HUES64 (cell line): ENCODE measurements at regions not wholly inside any gene's neighbourhood (a gene's known extent, or its start where the extent isn't known, plus 50 kb on each side); places are given as distances from the start of the nearest gene placed in this dataset.
"Not testable (repeated sequence)": the region's sequence is repeated elsewhere in the genome, so short reads cannot be mapped to it uniquely, and the experiment has no call there.

Experiments used
- H3K27ac ChIP-seq: 2 replicates; pipeline ENCODE4 v1.7.0; 2013; ENCODE audit warnings: low read depth, low read length, inconsistent platforms
- H3K27me3 ChIP-seq: 2 replicates; pipeline ENCODE4 v1.6.1; 2013; ENCODE audit warnings: mild to moderate bottlenecking, low read length; ENCODE audit not compliant: insufficient read depth
- H3K36me3 ChIP-seq: 2 replicates; pipeline ENCODE4 v1.6.1; 2013; ENCODE audit warnings: mild to moderate bottlenecking, low read length; ENCODE audit not compliant: insufficient read depth
- H3K4me1 ChIP-seq: 2 replicates; pipeline ENCODE4 v1.6.1; 2013; ENCODE audit warnings: mild to moderate bottlenecking, low read length, moderate library complexity; ENCODE audit not compliant: insufficient read depth
- H3K4me3 ChIP-seq: 2 replicates; pipeline ENCODE4 v1.5.1; 2013; ENCODE audit warnings: mild to moderate bottlenecking, low read length, moderate library complexity
- H3K9ac ChIP-seq: 2 replicates; pipeline ENCODE4 v1.6.1; 2013; ENCODE audit warnings: mild to moderate bottlenecking, low read depth, low read length
- H3K9me3 ChIP-seq: 2 replicates; pipeline ENCODE4 v1.6.1; 2013; ENCODE audit warnings: low read depth, low read length; ENCODE audit not compliant: insufficient read depth
- WGBS: fragments of 150-250, 120-280 bp; methylation state at CpG from one replicate; pipeline ENCODE4 v1.1.7; 2013; ENCODE audit warnings: missing lambda C conversion rate; 5-methylcytosine and 5-hydroxymethylcytosine counted together

DNA sequence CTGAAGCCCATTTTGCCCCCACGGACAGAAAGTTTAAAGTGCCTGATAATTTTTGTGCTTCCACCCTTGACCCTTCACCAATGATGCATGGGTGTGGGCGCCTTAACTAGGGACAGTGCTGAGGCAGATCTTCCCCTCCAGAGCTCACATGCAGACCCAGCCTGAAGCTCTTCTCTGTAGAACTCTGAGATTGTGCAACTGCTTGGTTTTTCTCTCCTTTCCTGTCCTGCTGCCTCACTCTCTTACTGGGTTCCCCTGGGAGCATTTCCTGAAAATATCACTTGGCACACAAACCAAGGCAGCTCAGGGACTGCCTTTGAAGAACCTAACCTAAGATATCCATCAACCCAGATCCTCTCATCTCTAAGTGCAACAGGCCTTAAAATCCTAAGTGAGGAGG lies 220.3 kb upstream of the STT3B start:
- Histone ChIP-seq H3K27me3 (no peaks in the 10 kb centered on the region), H3K27ac (no peak overlapping the region), H3K4me3 (no peak overlapping the region), H3K9me3 (peaks cover 9% of the 10 kb centered on the region), H3K4me1 (no peaks in the 10 kb centered on the region), H3K9ac (no peak overlapping the region), H3K36me3 (no peaks in the 10 kb centered on the region)
- WGBS, result 95% methylated on average over 2 of the region's 2 CpGs

DNA sequence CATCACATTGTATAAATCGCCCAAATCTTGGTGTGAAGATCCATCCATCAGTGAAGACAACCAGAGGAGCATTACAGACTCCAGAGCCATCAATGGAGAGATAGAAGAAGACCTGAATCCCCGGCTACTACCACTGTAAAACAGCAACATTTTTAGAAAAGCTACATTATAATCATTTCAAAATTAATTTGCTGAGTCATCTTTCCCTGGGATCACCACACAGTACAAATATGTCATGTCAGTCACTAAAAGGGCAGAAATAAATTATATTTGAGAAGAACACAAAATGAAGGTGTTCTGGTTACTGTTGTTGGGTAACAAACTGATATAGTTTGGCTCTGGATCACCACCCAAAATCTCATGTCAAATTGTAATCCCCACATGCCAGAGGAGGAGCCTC lies 218.5 kb upstream of the STT3B start:
- Histone ChIP-seq H3K9ac (no peak overlapping the region), H3K9me3 (peaks cover 9% of the 10 kb centered on the region), H3K4me3 (no peak overlapping the region), H3K4me1 (no peaks in the 10 kb centered on the region), H3K27me3 (no peaks in the 10 kb centered on the region), H3K36me3 (no peaks in the 10 kb centered on the region), H3K27ac (no peak overlapping the region)
- WGBS, result 86% methylated on average over 2 of the region's 2 CpGs

DNA sequence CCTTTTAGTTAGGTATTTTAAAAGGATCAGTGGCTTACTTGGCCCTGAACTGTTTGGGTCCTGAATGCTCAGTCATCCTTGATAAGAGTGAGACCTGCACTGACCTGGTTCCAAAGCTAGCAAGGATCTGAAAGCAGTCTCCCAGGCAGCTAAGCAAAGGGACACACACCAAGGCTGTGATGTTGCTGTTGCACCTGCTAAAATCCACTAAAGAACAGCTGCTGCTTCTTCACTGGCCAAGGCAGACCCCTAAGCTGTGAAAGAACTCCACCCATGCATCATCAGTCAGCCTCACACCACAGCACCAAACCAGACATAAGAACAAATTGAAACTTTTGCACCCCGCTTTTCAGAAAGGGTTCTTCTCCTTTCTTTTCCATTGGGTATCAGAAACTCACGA lies 213.4 kb upstream of the STT3B start:
- H3K27me3 ChIP-seq, result no peaks in the 10 kb centered on the region
- H3K4me3 ChIP-seq, result no peak overlapping the region
- H3K27ac ChIP-seq, result no peak overlapping the region
- WGBS, result 94% methylated on average over 2 of the region's 2 CpGs
- no peaks in the 10 kb centered on the region for H3K4me1 ChIP-seq
- no peak overlapping the region for H3K9ac ChIP-seq
- no peaks in the 10 kb centered on the region for H3K36me3 ChIP-seq
- H3K9me3 ChIP-seq, result peaks cover 9% of the 10 kb centered on the region

DNA sequence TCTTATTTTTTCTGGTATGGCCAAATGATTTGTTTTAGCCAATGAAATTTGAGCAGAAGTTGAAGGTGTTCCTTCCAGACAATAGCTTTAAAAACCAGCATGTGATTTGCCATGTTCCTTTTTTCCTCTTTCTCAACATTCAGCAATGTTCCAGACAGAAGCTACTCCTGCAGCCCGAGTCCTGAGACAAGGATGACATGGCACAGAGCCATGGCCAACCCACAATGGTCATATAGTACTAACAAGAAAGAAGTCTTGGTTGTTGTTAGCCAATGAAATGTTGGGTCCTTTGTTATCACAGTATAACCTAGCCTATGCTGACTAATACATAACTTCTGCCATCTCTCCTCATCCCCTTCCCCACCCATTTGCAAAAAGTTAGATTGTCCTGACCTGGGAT lies 211.1 kb upstream of the STT3B start:
- no peak overlapping the region for H3K27ac ChIP-seq
- no peaks in the 10 kb centered on the region for H3K36me3 ChIP-seq
- H3K4me1 ChIP-seq, result no peaks in the 10 kb centered on the region
- no peak overlapping the region for H3K9ac ChIP-seq
- H3K9me3 ChIP-seq, result 0 out of 2 replicates have a peak, but pooled peaks cover 2% of the 10 kb centered on the region
- H3K4me3 ChIP-seq, result no peak overlapping the region
- H3K27me3 ChIP-seq, result no peaks in the 10 kb centered on the region
- WGBS, result 90% methylated on average over 1 of the region's 1 CpG

DNA sequence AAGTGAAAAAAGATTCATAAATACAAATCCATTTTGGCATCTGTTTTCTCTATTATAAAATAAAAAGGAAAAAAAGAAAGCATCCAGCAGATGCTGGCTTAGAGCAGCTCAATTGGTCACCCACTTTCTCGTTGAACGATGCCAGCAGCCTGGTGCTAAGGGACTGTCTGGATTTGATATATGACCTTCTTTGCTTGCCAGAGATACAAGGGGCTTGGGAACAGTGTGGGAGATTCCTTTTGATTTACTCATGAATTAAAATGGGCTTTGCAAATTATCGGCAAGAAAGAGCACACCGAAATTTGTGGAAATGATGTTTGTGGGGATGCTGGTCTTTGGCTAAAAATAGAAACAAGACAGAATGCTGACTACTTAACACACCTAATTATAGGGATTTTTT lies 210.3 kb upstream of the STT3B start:
- WGBS, result 95% methylated on average over 4 of the region's 4 CpGs

DNA sequence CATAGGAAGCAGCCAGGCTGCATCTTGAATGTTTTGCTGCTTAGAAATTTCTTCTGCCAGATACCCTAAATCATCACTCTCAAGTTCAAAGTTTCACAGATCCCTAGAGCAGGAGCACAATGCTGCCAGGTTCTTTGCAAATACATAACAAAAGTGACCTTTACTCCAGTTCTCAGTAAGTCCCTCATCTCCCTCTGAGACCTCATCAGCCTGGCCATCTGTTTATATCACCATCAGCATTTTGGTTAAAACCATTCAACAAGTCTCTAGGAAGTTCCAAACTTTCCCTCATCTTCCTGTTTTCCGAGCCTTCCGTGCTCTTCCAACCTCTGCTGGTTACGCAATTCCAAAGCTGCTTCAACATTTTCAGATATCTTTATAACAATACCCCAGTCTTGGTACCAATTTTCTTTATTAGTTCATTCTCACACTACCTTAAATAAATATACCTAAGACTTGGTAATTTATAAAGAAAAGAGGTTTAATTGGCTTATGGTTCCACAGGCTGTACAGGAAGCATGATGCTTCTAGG lies 204.8 kb upstream of the STT3B start:
- not testable (repeated sequence) for H3K4me3 ChIP-seq, H3K27me3 ChIP-seq, H3K9me3 ChIP-seq, H3K27ac ChIP-seq, H3K36me3 ChIP-seq, H3K4me1 ChIP-seq, H3K9ac ChIP-seq
- 89% methylated on average over 3 of the region's 3 CpGs for WGBS

More for the DNA sequence above, 210.3 kb upstream of the STT3B start:
- no peaks in the 10 kb centered on the region for H3K4me1 ChIP-seq
- no peak overlapping the region for H3K27ac ChIP-seq
- H3K27me3 ChIP-seq, result no peaks in the 10 kb centered on the region
- no peak overlapping the region for H3K9ac ChIP-seq
- H3K9me3 ChIP-seq, result 0 out of 2 replicates have a peak, but pooled peaks cover 9% of the 10 kb centered on the region
- H3K36me3 ChIP-seq, result no peaks in the 10 kb centered on the region
- H3K4me3 ChIP-seq, result no peak overlapping the region

DNA sequence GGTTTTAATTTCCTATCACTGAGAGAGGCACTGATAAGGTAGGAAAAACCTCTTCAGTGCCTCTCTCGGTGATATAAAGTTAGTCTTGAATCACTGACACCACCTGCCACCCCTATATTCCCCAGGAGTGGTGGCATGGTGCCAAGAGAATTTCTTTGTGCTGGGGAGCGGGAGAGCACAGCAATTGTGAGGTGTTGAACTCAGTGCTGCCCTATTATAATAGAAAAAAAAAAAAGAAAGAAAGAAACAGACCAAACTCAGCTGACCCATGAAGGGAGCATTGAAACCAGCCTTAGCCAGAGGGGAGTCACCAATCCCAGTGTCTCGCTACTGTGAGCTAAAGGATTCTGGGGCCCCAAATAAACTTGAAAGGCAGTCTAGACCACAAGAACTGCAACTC lies 201.4 kb upstream of the STT3B start:
- Histone ChIP-seq H3K4me1 (no peaks in the 10 kb centered on the region), H3K27ac (no peak overlapping the region), H3K9me3 (0 out of 2 replicates have a peak, but pooled peaks cover 10% of the 10 kb centered on the region), H3K9ac (no peak overlapping the region), H3K4me3 (no peak overlapping the region), H3K36me3 (no peaks in the 10 kb centered on the region), H3K27me3 (no peaks in the 10 kb centered on the region)
- WGBS, result 90% methylated on average over 1 of the region's 3 CpGs

DNA sequence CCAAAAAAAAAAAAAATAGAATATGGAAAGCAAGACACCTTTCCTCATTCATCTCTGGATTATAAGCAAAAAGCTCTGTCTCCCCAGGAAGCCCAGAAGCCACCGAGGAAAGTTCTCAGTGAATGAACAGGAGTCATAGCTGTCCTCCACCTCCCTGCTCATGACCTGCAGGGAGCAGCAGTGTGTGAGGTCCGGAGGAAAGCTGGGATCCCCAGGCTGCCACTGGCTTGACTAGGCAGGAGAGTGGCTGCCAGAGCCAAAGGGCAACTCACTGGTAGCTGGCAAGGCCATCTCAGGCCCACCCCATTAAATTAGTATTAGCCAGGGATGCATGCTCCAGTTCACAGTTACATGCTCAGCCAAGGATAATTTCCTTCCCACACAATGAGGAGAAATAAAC lies 191.6 kb upstream of the STT3B start:
- H3K27me3 ChIP-seq, result no peaks in the 10 kb centered on the region
- no peak overlapping the region for H3K9ac ChIP-seq
- H3K36me3 ChIP-seq, result no peaks in the 10 kb centered on the region
- 0 out of 2 replicates have a peak, but pooled peaks cover 4% of the 10 kb centered on the region for H3K9me3 ChIP-seq
- no peak overlapping the region for H3K4me3 ChIP-seq
- H3K4me1 ChIP-seq, result peaks cover 4% of the 10 kb centered on the region; the same call in 1 of the 2 replicates
- 46% methylated on average over 2 of the region's 2 CpGs for WGBS
- no peak overlapping the region for H3K27ac ChIP-seq

DNA sequence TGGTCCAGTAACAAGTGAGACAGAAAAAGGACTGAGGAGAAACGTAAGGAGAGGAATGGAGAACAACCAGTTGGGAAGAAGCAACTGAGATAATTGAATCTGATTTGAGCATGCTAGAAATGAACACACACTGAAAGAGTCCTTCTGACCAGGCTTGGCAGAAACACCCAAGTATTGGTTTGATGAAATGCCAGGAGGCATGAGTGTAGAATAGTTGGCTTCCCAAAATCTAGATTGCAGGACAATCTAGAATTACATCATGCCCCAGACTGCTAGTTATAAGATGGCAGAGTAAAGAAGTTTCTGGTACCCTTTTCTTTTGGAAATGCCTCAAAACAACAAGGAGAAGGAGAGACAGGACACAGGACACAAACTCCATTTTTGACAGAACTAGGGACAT lies 189.7 kb upstream of the STT3B start:
- H3K36me3 ChIP-seq, result no peaks in the 10 kb centered on the region
- 0 out of 2 replicates have a peak, but pooled peaks cover 4% of the 10 kb centered on the region for H3K9me3 ChIP-seq
- no peak overlapping the region for H3K27ac ChIP-seq
- 93% methylated on average over 1 of the region's 1 CpG for WGBS
- no peaks in the 10 kb centered on the region for H3K27me3 ChIP-seq
- H3K9ac ChIP-seq, result no peak overlapping the region
- H3K4me3 ChIP-seq, result no peak overlapping the region
- peaks cover 4% of the 10 kb centered on the region; the same call in 1 of the 2 replicates for H3K4me1 ChIP-seq

DNA sequence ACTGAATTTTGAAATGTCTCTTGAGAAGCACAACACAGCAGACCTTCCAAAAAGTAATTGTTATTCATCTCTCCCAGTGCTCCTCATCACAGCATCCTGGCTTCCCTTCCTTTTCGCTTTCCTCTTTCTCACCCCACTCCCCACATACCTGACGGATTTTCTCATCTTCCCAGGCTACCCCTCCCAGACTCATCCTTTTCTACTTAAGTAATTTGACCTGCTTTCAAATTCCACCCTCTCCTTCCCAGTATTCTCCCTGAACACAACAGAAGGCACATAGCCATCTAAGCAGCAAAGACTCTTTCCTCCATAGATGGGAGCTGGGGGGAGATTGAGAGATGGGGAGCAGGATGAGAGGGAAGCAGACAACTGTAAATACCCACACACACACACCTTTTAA lies 187.1 kb upstream of the STT3B start:
- Histone ChIP-seq H3K27me3 (no peaks in the 10 kb centered on the region), H3K4me1 (peaks cover 9% of the 10 kb centered on the region; the same call in 1 of the 2 replicates), H3K9me3 (0 out of 2 replicates have a peak, but pooled peaks cover 4% of the 10 kb centered on the region), H3K9ac (no peak overlapping the region), H3K4me3 (no peak overlapping the region), H3K36me3 (no peaks in the 10 kb centered on the region), H3K27ac (no peak overlapping the region)
- WGBS, result 78% methylated on average over 2 of the region's 2 CpGs

DNA sequence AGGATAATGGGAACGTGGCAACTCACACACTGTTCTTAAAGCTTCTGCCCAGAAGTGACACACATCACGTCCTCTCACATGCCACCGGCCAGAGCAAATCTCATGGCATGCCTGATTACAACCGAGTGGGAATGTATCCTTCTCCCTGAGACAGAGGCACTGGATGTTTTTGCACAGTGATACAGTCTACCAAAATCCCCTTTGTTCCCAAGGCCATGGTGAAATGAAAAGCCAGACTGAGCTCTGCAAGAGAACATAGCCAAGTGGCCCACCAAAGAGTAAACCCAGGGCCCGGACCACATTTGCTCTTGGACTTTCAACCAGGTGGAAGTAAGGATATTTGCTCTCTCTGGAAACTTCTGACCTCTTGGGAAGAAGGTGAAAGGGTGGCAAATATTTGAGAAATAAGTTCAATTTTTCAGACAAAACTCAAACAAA lies 186.2 kb upstream of the STT3B start:
- Histone ChIP-seq H3K27me3 (no peaks in the 10 kb centered on the region), H3K27ac (no peak overlapping the region), H3K9ac (no peak overlapping the region), H3K36me3 (no peaks in the 10 kb centered on the region), H3K4me3 (no peak overlapping the region), H3K9me3 (0 out of 2 replicates have a peak, but pooled peaks cover 4% of the 10 kb centered on the region), H3K4me1 (peaks cover 13% of the 10 kb centered on the region; the same call in 1 of the 2 replicates)
- WGBS, result 96% methylated on average over 5 of the region's 5 CpGs
